Nephron progenitor cell (in vitro differentiated cells): ENCODE measurements at regions not wholly inside any gene's neighbourhood (a gene's known extent, or its start where the extent isn't known, plus 50 kb on each side); places are given as distances from the start of the nearest gene placed in this dataset.
"Not testable (repeated sequence)": the region's sequence is repeated elsewhere in the genome, so short reads cannot be mapped to it uniquely, and the experiment has no call there.

Experiments used
- DNase-seq: peaks from one replicate; pipeline ENCODE4 v3.0.0; 2021
- H3K27ac Mint-ChIP-seq: 2 replicates; pipeline ENCODE4 v1.8.0; 2021; ENCODE audit warnings: mild to moderate bottlenecking, moderate library complexity, mixed read lengths
- H3K27me3 Mint-ChIP-seq: 2 replicates; pipeline ENCODE4 v1.8.0; 2021; ENCODE audit warnings: mild to moderate bottlenecking, low read depth, mixed read lengths; ENCODE audit not compliant: poor library complexity
- H3K36me3 Mint-ChIP-seq: 2 replicates; pipeline ENCODE4 v1.8.0; 2021; ENCODE audit warnings: low read depth, mixed read lengths
- H3K4me1 Mint-ChIP-seq: 2 replicates; pipeline ENCODE4 v1.8.0; 2021; ENCODE audit warnings: mixed read lengths
- H3K4me3 Mint-ChIP-seq: 2 replicates; pipeline ENCODE4 v1.8.0; 2021; ENCODE audit warnings: mild to moderate bottlenecking, moderate library complexity, mixed read lengths
- H3K9me3 Mint-ChIP-seq: 2 replicates; pipeline ENCODE4 v1.8.0; 2021; ENCODE audit warnings: mild to moderate bottlenecking, moderate library complexity, mixed read lengths
- TF ChIP-seq, protein P1 (sequence below): fragments of 200-600 bp; sonication (generic); IDR thresholded peaks from 2 replicates; pipeline ENCODE4 v1.5.0; 2021; ENCODE audit warnings: antibody characterized with exemption

DNA sequence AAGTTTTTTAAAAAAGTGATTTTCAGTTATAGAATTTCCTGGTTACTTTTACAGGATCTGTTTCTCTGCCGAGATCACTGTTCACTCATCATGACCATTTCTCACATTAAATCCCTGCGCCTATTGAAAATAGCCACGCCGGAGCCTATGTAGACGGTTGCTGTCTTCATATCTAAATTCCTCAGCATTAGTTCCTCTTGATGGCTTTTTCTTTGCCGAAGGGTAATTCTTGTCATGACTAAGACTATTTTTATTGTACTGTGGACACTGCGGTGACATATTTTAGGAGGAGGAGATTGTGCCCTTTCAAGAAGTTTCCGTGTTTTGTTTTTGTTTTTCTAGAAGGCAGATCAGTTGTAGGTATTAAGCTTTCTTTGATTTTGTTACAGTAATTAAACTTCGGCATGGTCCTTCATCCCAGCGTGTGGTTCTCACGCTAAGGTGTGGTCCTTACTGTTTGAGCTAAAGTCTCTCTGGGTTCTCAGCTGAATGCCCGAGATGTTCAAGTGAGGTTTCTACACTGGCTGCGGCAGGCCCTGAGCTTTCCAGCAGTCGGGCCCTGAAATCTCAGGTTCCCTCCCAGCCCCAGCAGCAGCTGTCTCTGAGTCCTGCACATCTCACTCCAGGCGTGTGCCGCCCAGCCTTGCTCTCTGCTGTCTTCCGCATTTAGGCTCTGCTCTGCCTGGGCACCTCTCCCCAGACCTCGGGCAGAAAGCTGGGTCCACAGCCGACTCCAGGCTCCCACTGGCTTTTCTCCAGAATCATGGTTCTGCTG, 1110.5 kb downstream of the TBC1D22A start:
- Mint-ChIP-seq H3K27ac (no peak overlapping the region), H3K36me3 (no peaks in the 10 kb centered on the region), H3K9me3 (peaks cover 36% of the 10 kb centered on the region), H3K27me3 (peaks cover 19% of the 10 kb centered on the region), H3K4me3 (no peak overlapping the region), H3K4me1 (no peaks in the 10 kb centered on the region)
- TF ChIP-seq, protein P1, sequence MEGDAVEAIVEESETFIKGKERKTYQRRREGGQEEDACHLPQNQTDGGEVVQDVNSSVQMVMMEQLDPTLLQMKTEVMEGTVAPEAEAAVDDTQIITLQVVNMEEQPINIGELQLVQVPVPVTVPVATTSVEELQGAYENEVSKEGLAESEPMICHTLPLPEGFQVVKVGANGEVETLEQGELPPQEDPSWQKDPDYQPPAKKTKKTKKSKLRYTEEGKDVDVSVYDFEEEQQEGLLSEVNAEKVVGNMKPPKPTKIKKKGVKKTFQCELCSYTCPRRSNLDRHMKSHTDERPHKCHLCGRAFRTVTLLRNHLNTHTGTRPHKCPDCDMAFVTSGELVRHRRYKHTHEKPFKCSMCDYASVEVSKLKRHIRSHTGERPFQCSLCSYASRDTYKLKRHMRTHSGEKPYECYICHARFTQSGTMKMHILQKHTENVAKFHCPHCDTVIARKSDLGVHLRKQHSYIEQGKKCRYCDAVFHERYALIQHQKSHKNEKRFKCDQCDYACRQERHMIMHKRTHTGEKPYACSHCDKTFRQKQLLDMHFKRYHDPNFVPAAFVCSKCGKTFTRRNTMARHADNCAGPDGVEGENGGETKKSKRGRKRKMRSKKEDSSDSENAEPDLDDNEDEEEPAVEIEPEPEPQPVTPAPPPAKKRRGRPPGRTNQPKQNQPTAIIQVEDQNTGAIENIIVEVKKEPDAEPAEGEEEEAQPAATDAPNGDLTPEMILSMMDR: no peak
- DNase-seq: no peak

DNA sequence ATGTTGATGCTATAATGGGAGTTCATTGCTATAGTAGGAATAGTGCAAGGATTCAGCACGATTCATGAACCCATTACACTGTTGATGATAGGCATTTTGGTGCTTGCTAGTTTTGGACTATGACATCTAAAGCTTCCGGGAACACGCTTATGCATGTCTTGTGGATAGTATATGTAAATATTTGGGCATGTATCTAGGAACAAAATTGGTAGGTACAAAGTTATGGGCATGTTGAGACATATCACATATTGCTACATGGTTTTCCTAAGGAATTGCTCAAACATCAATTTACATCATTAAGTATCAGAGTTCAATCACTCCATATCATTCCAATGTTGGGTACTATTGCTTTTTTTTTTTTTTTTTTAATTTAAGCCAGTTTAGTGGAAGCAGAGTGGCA, 1103.2 kb downstream of the TBC1D22A start:
- no peak overlapping the region for H3K4me3 Mint-ChIP-seq
- TF ChIP-seq, protein P1: no peak
- H3K9me3 Mint-ChIP-seq: peaks cover 43% of the 10 kb centered on the region
- DNase-seq: no peak
- no peaks in the 10 kb centered on the region for H3K36me3 Mint-ChIP-seq
- no peaks in the 10 kb centered on the region for H3K4me1 Mint-ChIP-seq
- no peak overlapping the region for H3K27ac Mint-ChIP-seq
- peaks cover under 1% of the 10 kb centered on the region for H3K27me3 Mint-ChIP-seq

DNA sequence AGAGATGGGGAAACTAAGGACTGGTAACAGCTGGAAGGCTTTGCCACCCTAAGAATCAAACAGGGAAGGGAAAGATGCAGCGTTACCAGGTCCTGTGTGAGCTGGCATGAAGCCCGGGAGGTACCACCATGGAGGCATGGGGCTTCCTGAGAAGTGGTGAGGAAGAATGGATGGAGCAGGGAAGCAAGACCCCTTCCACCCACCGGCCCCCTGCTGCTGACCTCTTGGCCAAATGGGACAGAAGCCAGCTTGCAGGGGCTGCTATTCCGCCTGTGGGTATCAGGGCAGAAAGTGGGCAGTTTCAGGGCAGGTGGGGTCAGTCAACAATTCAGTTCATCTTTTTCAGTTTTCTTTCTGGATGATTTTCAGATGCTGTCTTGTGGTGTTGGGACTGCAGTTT, 1099.9 kb downstream of the TBC1D22A start:
- Mint-ChIP-seq H3K9me3 (peaks cover 40% of the 10 kb centered on the region), H3K27me3 (no peaks in the 10 kb centered on the region), H3K36me3 (no peaks in the 10 kb centered on the region), H3K4me1 (peaks cover 6% of the 10 kb centered on the region), H3K27ac (no peak overlapping the region), H3K4me3 (no peak overlapping the region)
- TF ChIP-seq, protein P1: no peak
- DNase-seq: no peak

DNA sequence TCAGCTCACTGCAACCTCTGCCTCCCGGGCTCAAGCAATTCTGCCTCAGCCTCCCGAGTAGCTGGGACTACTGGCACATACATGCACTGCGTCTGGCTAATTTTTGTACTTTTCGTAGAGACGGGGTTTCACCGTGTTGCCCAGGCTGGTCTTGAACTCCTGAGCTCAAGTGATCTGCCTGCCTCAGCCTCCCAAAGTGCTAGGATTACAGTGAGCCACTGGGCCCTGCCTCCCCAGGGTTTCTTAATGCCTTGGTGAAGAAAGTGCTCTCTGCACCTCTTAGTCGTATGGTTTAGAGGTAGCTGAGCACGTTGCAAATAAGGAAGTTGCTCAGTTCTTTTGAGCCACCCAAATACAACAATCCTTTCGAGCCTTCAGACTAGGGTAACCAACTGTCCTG, 1098.5 kb downstream of the TBC1D22A start:
- H3K27ac Mint-ChIP-seq, DNase-seq, H3K4me3 Mint-ChIP-seq, H3K36me3 Mint-ChIP-seq, H3K27me3 Mint-ChIP-seq, H3K4me1 Mint-ChIP-seq: not testable (repeated sequence)
- H3K9me3 Mint-ChIP-seq: peaks cover 42% of the 10 kb centered on the region

DNA sequence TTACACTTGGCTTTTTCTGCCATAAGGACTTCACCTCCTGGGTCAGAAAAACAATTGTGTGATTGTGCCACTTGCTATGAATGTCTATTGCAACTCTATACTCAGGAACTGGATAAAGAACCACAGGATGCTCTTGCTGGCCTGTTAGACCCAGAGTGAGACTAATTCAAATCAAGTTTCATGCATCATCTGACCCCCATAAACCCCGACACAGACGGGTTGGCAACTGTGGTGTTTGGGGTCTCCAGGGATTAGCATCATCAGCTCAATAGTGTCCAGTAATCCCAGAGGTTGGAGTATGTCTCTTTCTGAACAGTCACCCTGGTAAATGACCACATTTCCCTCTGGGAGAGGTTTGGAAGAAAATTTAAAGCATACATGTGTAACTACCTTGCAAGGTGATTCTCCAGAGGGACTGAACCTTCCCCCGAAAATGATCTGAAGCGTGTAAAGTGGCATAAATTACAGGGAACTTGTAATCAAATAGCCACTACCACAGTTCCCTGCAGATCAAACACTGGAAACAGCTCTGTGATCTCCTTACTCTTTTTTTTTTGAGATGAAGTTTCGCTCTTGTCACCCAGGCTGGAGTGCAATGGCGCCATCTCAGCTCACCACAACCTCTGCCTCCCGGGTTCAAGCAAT, 1097.6 kb downstream of the TBC1D22A start:
- no peak for DNase-seq
- TF ChIP-seq, protein P1: no peak
- Mint-ChIP-seq H3K27me3 (no peaks in the 10 kb centered on the region), H3K4me3 (no peak overlapping the region), H3K36me3 (no peaks in the 10 kb centered on the region), H3K4me1 (peaks cover 6% of the 10 kb centered on the region), H3K9me3 (peaks cover 46% of the 10 kb centered on the region), H3K27ac (no peak overlapping the region)

DNA sequence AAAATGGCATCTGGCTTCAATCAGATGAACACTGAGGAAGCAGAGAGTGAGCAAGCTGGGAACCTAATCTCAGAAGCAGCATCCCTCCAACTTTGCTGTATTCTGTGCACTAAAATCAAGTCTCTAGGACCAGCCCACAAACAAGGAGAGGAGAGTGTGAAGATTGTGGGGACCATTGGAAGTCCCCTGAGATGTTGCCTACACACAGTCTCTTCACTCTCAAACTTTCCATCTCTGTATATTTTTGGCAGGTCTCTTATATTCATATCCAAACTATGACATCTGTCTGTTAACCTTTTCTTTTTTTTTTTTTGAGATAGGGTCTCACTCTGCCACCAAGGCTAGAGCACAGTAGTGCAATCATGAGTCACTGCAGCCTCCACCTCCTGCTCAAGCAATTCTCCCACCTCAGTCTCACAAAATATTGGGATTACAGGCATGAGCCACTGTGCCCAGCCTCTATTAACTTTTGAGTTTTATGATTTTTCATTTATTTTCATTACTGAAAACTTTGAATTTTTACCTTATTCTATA, 1096.4 kb downstream of the TBC1D22A start:
- TF ChIP-seq, protein P1: no peak

More for the DNA sequence above, 1096.4 kb downstream of the TBC1D22A start:
- Mint-ChIP-seq H3K4me3 (no peak overlapping the region), H3K36me3 (no peaks in the 10 kb centered on the region), H3K4me1 (peaks cover 12% of the 10 kb centered on the region), H3K9me3 (peaks cover 43% of the 10 kb centered on the region), H3K27me3 (no peaks in the 10 kb centered on the region), H3K27ac (no peak overlapping the region)
- no peak for DNase-seq
